PC-9 (cell line): ENCODE measurements at regions not wholly inside any gene's neighbourhood (a gene's known extent, or its start where the extent isn't known, plus 50 kb on each side); places are given as distances from the start of the nearest gene placed in this dataset.

Source experiments
- CTCF ChIP-seq: fragments of 200-600 bp; sonication (generic); conservative IDR thresholded peaks from 2 replicates; pipeline ENCODE4 v1.6.1; 2017; ENCODE audit warnings: mixed run types, antibody characterized with exemption, mild to moderate bottlenecking, moderate library complexity
- EZH2 ChIP-seq: fragments of 200-600 bp; sonication (generic); IDR thresholded peaks from 2 replicates; pipeline ENCODE4 v1.8.0; 2017; ENCODE audit warnings: antibody characterized with exemption, low read depth

- no peak for TF ChIP-seq CTCF
- no peak for TF ChIP-seq EZH2
Observed at GRCh38 chr18:40576507-40577115, 1378.4 kb upstream of the PIK3C3 start.
